Testis (tissue), 2 donors: ENCODE measurements at regions not wholly inside any gene's neighbourhood (a gene's known extent, or its start where the extent isn't known, plus 50 kb on each side); places are given as distances from the start of the nearest gene placed in this dataset.

ENCODE experiments used
- DNase-seq: peaks from one replicate; pipeline ENCODE4 v3.0.0-alpha.2; 2019
- H3K27ac ChIP-seq, 2 donors: fragments of 200-600 bp; sonication (generic); one replicate each; pipeline ENCODE4 v1.5.1; 2019
- H3K27me3 ChIP-seq: fragments of 200-600 bp; sonication (generic); one replicate; pipeline ENCODE4 v1.5.1; 2019
- H3K36me3 ChIP-seq: fragments of 200-600 bp; sonication (generic); one replicate; pipeline ENCODE4 v1.5.1; 2017; ENCODE audit warnings: low read depth; ENCODE audit errors: missing control alignments
- H3K4me1 ChIP-seq: fragments of 200-600 bp; sonication (generic); one replicate; pipeline ENCODE4 v1.5.1; 2019
- H3K4me3 ChIP-seq, 2 donors: fragments of 200-600 bp; sonication (generic); one replicate each; pipeline ENCODE4 v1.5.1; 2017 to 2019
- H3K9me3 ChIP-seq: fragments of 200-600 bp; sonication (generic); one replicate; pipeline ENCODE4 v1.5.1; 2017
- CTCF ChIP-seq, 3 experiments: fragments of 450-650 bp in 2 of 3; fragments of 200-600 bp in 1 of 3; sonication (generic) in 1 of 3; IDR thresholded peaks; one replicate each; pipeline ENCODE4 v1.5.1; 2016 to 2019; ENCODE audit warnings: antibody characterized with exemption in 3 of 3, mild to moderate bottlenecking in 2 of 3, moderate library complexity in 1 of 3
- POLR2A ChIP-seq: fragments of 450-650 bp; IDR thresholded peaks from one replicate; pipeline ENCODE4 v1.6.1; 2017; ENCODE audit warnings: antibody characterized with exemption, mild to moderate bottlenecking, moderate library complexity
- WGBS, 2 donors: methylation state at CpG; one replicate each; pipeline ENCODE4 v1.1.5; 2018; 5-methylcytosine and 5-hydroxymethylcytosine counted together
- intact Hi-C: fragments of 100-400 bp; cut with DNase I; formaldehyde crosslinking; loops from one replicate; pipeline ENCODE4 v1.15.1; 2023; ENCODE audit warnings: low total_unique reads

GRCh38 chr3:98994128-98994762 lies 92.8 kb upstream of the DCBLD2 start:
- intact Hi-C loops: no loop called here
- no peak for DNase-seq
- TF ChIP-seq POLR2A: no peak
- peak; percentile 67 to 78 (median 77) for TF ChIP-seq CTCF (IDR thresholded peaks at IDR 0.05)
- Histone ChIP-seq H3K27me3 (no peaks in the 10 kb centered on the region), H3K36me3 (no peaks in the 10 kb centered on the region), H3K9me3 (no peaks in the 10 kb centered on the region), H3K4me3 (no peak overlapping the region), H3K4me1 (no peaks in the 10 kb centered on the region), H3K27ac (no peak overlapping the region)

- Histone ChIP-seq H3K27me3 (no peaks in the 10 kb centered on the region), H3K4me3 (no peak overlapping the region), H3K36me3 (no peaks in the 10 kb centered on the region), H3K4me1 (no peaks in the 10 kb centered on the region), H3K27ac (no peak overlapping the region), H3K9me3 (no peaks in the 10 kb centered on the region)
- DNase-seq: no peak
- intact Hi-C loops: no loop called here
- TF ChIP-seq POLR2A (no peak), CTCF (IDR thresholded peaks at IDR 0.05) (no peak)
These were observed 89.9 kb upstream of the DCBLD2 start for GRCh38 chr3:98991393-98991792.

- TF ChIP-seq POLR2A: no peak
- no peak for TF ChIP-seq CTCF (IDR thresholded peaks at IDR 0.05)
- no peak for DNase-seq
- Histone ChIP-seq H3K9me3 (no peaks in the 10 kb centered on the region), H3K4me1 (peaks cover 6% of the 10 kb centered on the region), H3K27ac (no peak overlapping the region), H3K4me3 (no peak overlapping the region), H3K36me3 (no peaks in the 10 kb centered on the region), H3K27me3 (no peaks in the 10 kb centered on the region)
- intact Hi-C loops: no loop called here
- 93 to 100% methylated on average over 2 of the region's 2 CpGs for WGBS, 2 donors
These were observed 89.2 kb upstream of the DCBLD2 start for GRCh38 chr3:98990657-98991056.

GRCh38 chr3:98986073-98986472 lies 84.6 kb upstream of the DCBLD2 start:
- Histone ChIP-seq H3K27me3 (no peaks in the 10 kb centered on the region), H3K4me3 (no peak overlapping the region), H3K9me3 (no peaks in the 10 kb centered on the region), H3K36me3 (no peaks in the 10 kb centered on the region), H3K27ac (peak overlapping the region in 1 of 2 donors; percentile 3), H3K4me1 (peaks cover 8% of the 10 kb centered on the region)
- peak; percentile 36 for DNase-seq
- 39 to 77% methylated on average over 1 of the region's 1 CpG for WGBS, 2 donors
- TF ChIP-seq POLR2A: no peak
- TF ChIP-seq CTCF (IDR thresholded peaks at IDR 0.05): no peak
- intact Hi-C loops: no loop called here

- intact Hi-C loops: no loop called here
- no peak for DNase-seq
These were observed 83.9 kb upstream of the DCBLD2 start for GRCh38 chr3:98985431-98985830.

More at GRCh38 chr3:98985431-98985830, 83.9 kb upstream of the DCBLD2 start:
- H3K4me3 ChIP-seq: no peak overlapping the region
- TF ChIP-seq POLR2A (no peak), CTCF (IDR thresholded peaks at IDR 0.05) (no peak)
- WGBS, 2 donors: 31 to 42% methylated on average over 3 of the region's 3 CpGs
- peaks cover 8% of the 10 kb centered on the region for H3K4me1 ChIP-seq
- H3K36me3 ChIP-seq: no peaks in the 10 kb centered on the region
- H3K9me3 ChIP-seq: no peaks in the 10 kb centered on the region
- H3K27me3 ChIP-seq: no peaks in the 10 kb centered on the region
- H3K27ac ChIP-seq: peak overlapping the region in 1 of 2 donors; percentile 3
